ENCODE measurements at regions not wholly inside any gene's neighbourhood (a gene's known extent, or its start where the extent isn't known, plus 50 kb on each side); places are given as distances from the start of the nearest gene placed in this dataset.

- no peak overlapping the region for H3K9ac ChIP-seq (ENCODE audit: low read length)
- no peaks in the 10 kb centered on the region for H3K79me2 ChIP-seq (ENCODE audit: control insufficient read depth, insufficient read depth, low read length)
- no peaks in the 10 kb centered on the region for H4K20me1 ChIP-seq (ENCODE audit: control insufficient read depth, insufficient read depth, low read length, poor library complexity, severe bottlenecking)
- H3K4me1 ChIP-seq (ENCODE audit: control insufficient read depth in 2 of 2, insufficient read depth in 2 of 2, low read length in 2 of 2), result peaks cover 6 to 18% of the 10 kb centered on the region in 2 donors
- Mint-ChIP-seq H3K27ac (no peak overlapping the region), H3K4me1 (peaks cover 19% of the 10 kb centered on the region), H3K4me3 (no peak overlapping the region), H3K27me3 (no peaks in the 10 kb centered on the region), H3K9me3 (ENCODE audit: insufficient read depth) (no peaks in the 10 kb centered on the region)
- intact Hi-C loops (cut with micrococcal nuclease), result loop anchor here (5.0 kb wide), 1 partner anchor 122 kb away; no protein-coding TSS in a partner anchor
- H3K4me3 ChIP-seq (ENCODE audit: control extremely low read depth in 1 of 5, extremely low read depth in 1 of 5, insufficient read depth in 1 of 5, low read depth in 2 of 5, low read length in 4 of 5), result no peak overlapping the region
- 91% methylated on average over 2 of the region's 5 CpGs for WGBS (ENCODE audit: insufficient coverage)
- H3K27ac ChIP-seq (ENCODE audit: low read length in 2 of 2), result no peak overlapping the region
- DNase-seq, result no peak
- no peak overlapping the region for H3K4me2 ChIP-seq (replicated peaks; ENCODE audit: low read depth, low read length, poor library complexity, severe bottlenecking)
- no peaks in the 10 kb centered on the region for H3K27me3 ChIP-seq (replicated peaks in 1 of 4; ENCODE audit: control extremely low read depth in 1 of 4, control insufficient read depth in 3 of 4, insufficient read depth in 4 of 4, low read length in 3 of 4)
- no peaks in the 10 kb centered on the region for H3K36me3 ChIP-seq (replicated peaks in 1 of 2; ENCODE audit: control extremely low read depth in 1 of 2, control insufficient read depth in 1 of 2, extremely low read depth in 1 of 2, insufficient read depth in 2 of 2, low read length in 1 of 2)
- TF ChIP-seq EZH2 (IDR thresholded peaks at IDR 0.05; ENCODE audit: borderline replicate concordance, insufficient read depth, low read depth, low read length, poor library complexity, severe bottlenecking), result no peak
- TF ChIP-seq CTCF (IDR thresholded peaks at IDR 0.05), result peak; percentile 24
- H2AFZ ChIP-seq (ENCODE audit: insufficient read depth, low read depth, low read length, poor library complexity, severe bottlenecking), result no peak overlapping the region
- CTCF ChIA-PET, result interaction anchor here (0.6 to 7.9 kb wide), 14 partner anchors 8 to 623 kb away, joined by 3 to 81 read pairs (median 4); partner anchors contain the start of gene PMAIP1
- no peaks in the 10 kb centered on the region for H3K9me3 ChIP-seq (ENCODE audit: control extremely low read depth in 1 of 3, control insufficient read depth in 2 of 3, insufficient read depth in 1 of 3, low read length in 2 of 3)
- no peak for ATAC-seq (ENCODE audit: low read depth)
- POLR2A ChIA-PET, result interaction anchor here (1.0 kb wide), 1 partner anchor 60 kb away, joined by 5 read pairs; the partner anchor contains the start of gene PMAIP1
These were observed 59.7 kb upstream of the PMAIP1 start for GRCh38 chr18:59839931-59840685.

GRCh38 chr18:59839246-59839645, 60.5 kb upstream of the PMAIP1 start:
- Histone ChIP-seq H3K79me2 (ENCODE audit: control insufficient read depth, insufficient read depth, low read length) (no peaks in the 10 kb centered on the region), H3K36me3 (replicated peaks in 1 of 2; ENCODE audit: control extremely low read depth in 1 of 2, control insufficient read depth in 1 of 2, extremely low read depth in 1 of 2, insufficient read depth in 2 of 2, low read length in 1 of 2) (no peaks in the 10 kb centered on the region), H3K4me2 (replicated peaks; ENCODE audit: low read depth, low read length, poor library complexity, severe bottlenecking) (no peak overlapping the region), H4K20me1 (ENCODE audit: control insufficient read depth, insufficient read depth, low read length, poor library complexity, severe bottlenecking) (no peaks in the 10 kb centered on the region), H3K4me3 (ENCODE audit: control extremely low read depth in 1 of 5, extremely low read depth in 1 of 5, insufficient read depth in 1 of 5, low read depth in 2 of 5, low read length in 4 of 5) (no peak overlapping the region), H3K9me3 (ENCODE audit: control extremely low read depth in 1 of 3, control insufficient read depth in 2 of 3, insufficient read depth in 1 of 3, low read length in 2 of 3) (no peaks in the 10 kb centered on the region), H3K27ac (ENCODE audit: low read length in 2 of 2) (no peak overlapping the region), H3K9ac (ENCODE audit: low read length) (no peak overlapping the region), H3K27me3 (replicated peaks in 1 of 4; ENCODE audit: control extremely low read depth in 1 of 4, control insufficient read depth in 3 of 4, insufficient read depth in 4 of 4, low read length in 3 of 4) (no peaks in the 10 kb centered on the region), H3K4me1 (ENCODE audit: control insufficient read depth in 2 of 2, insufficient read depth in 2 of 2, low read length in 2 of 2) (peaks cover 6 to 15% of the 10 kb centered on the region in 2 donors), H2AFZ (ENCODE audit: insufficient read depth, low read depth, low read length, poor library complexity, severe bottlenecking) (no peak overlapping the region)
- TF ChIP-seq EZH2 (IDR thresholded peaks at IDR 0.05; ENCODE audit: borderline replicate concordance, insufficient read depth, low read depth, low read length, poor library complexity, severe bottlenecking) (no peak), CTCF (IDR thresholded peaks at IDR 0.05) (no peak)
- ATAC-seq (ENCODE audit: low read depth), result no peak
- DNase-seq, result no peak
- 100% methylated on average over 1 of the region's 2 CpGs for WGBS (ENCODE audit: insufficient coverage)
- Mint-ChIP-seq H3K27ac (no peak overlapping the region), H3K4me3 (no peak overlapping the region), H3K4me1 (peaks cover 20% of the 10 kb centered on the region), H3K9me3 (ENCODE audit: insufficient read depth) (no peaks in the 10 kb centered on the region), H3K27me3 (no peaks in the 10 kb centered on the region)
- ChIA-PET POLR2A (no interaction called here), CTCF (interaction anchor here (0.7 to 7.9 kb wide), 12 partner anchors 9 to 155 kb away, joined by 3 to 81 read pairs (median 5); partner anchors contain the start of gene PMAIP1)
- intact Hi-C loops (cut with micrococcal nuclease), result loop anchor here (5.0 kb wide), 1 partner anchor 123 kb away; no protein-coding TSS in a partner anchor
